K562 (cell line): ENCODE measurements at regions not wholly inside any gene's neighbourhood (a gene's known extent, or its start where the extent isn't known, plus 50 kb on each side); places are given as distances from the start of the nearest gene placed in this dataset.
A peak's percentile ranks its signal among the peaks of the same experiment; 100 is the strongest.

Experiments
- ARID1B ChIP-seq: fragments of 450-650 bp; IDR thresholded peaks from 2 replicates; pipeline ENCODE4 v1.6.1; 2016; ENCODE audit warnings: antibody characterized with exemption, mild to moderate bottlenecking, inconsistent platforms
- CTBP1 ChIP-seq: fragments of 450-650 bp; IDR thresholded peaks from 2 replicates; pipeline ENCODE4 v1.6.1; 2016; ENCODE audit warnings: borderline replicate concordance
- DPF2 ChIP-seq: fragments of 450-650 bp; IDR thresholded peaks from 2 replicates; pipeline ENCODE4 v1.6.1; 2016
- FOSL1 ChIP-seq: fragments of 200-800 bp; sonication (Bioruptor generic); conservative IDR thresholded peaks from 2 replicates; pipeline ENCODE4 v1.6.1; 2016; ENCODE audit warnings: missing genetic modification characterization, missing compliant biosample characterization
- HNRNPLL ChIP-seq: fragments of 200-400 bp; formaldehyde crosslinking; IDR thresholded peaks from 2 replicates; pipeline ENCODE4 v1.6.1; 2017; ENCODE audit warnings: low read length, low read depth, mild to moderate bottlenecking; ENCODE audit not compliant: poor library complexity, severe bottlenecking
- JUN ChIP-seq, 2 experiments: sonication (generic) in 1 of 2; formaldehyde crosslinking in 1 of 2; IDR thresholded peaks; 2 replicates each; pipeline versions ENCODE4 v1.6.1 to v1.8.0; 2012 to 2022; ENCODE audit warnings: borderline replicate concordance in 2 of 2, mild to moderate bottlenecking in 2 of 2, improper control_type of control experiment in 1 of 2, low read depth in 1 of 2, low read length in 1 of 2, missing genetic modification reagents in 1 of 2
- JUND ChIP-seq, 2 experiments: IDR thresholded peaks; 2 replicates in 1 of 2; 3 replicates in 1 of 2; pipeline ENCODE4 v1.6.1; 2011; ENCODE audit warnings: borderline replicate concordance in 2 of 2, low read depth in 2 of 2, low read length in 2 of 2, improper control_type of control experiment in 1 of 2, missing biosample characterization in 1 of 2, missing genetic modification characterization in 1 of 2, missing genetic modification reagents in 1 of 2
- KAT8 ChIP-seq: fragments of 450-650 bp; IDR thresholded peaks from 2 replicates; pipeline ENCODE4 v1.6.1; 2016; ENCODE audit warnings: low read depth, mild to moderate bottlenecking
- MNT ChIP-seq, 2 experiments: fragments of 450-650 bp; conservative IDR thresholded peaks; 2 replicates each; pipeline ENCODE4 v1.6.1; 2017; ENCODE audit warnings: mild to moderate bottlenecking in 2 of 2, moderate library complexity in 2 of 2
- NFRKB ChIP-seq: fragments of 450-650 bp; IDR thresholded peaks from 2 replicates; pipeline ENCODE4 v1.6.1; 2016; ENCODE audit warnings: low read depth
- SMARCC2 ChIP-seq: fragments of 450-650 bp; IDR thresholded peaks from 2 replicates; pipeline ENCODE4 v1.6.1; 2017; ENCODE audit warnings: antibody characterized with exemption, moderate library complexity, mild to moderate bottlenecking, low read depth
- VEZF1 ChIP-seq: fragments of 200-800 bp; sonication (Bioruptor generic); IDR thresholded peaks from 2 replicates; pipeline ENCODE4 v1.6.1; 2017; ENCODE audit warnings: missing genetic modification characterization, missing compliant biosample characterization
- TF ChIP-seq, protein P1 (sequence below): IDR thresholded peaks from 2 replicates; pipeline ENCODE4 v1.6.1; 2012; ENCODE audit warnings: low read depth, low read length, improper control_type of control experiment, borderline replicate concordance
- TF ChIP-seq, protein P2 (sequence below): fragments of 200-800 bp; sonication (Bioruptor generic); IDR thresholded peaks from 2 replicates; pipeline ENCODE4 v1.6.1; 2017; ENCODE audit warnings: missing genetic modification characterization, missing compliant biosample characterization
- TF ChIP-seq, protein P3 (sequence below): fragments of 450-650 bp; IDR thresholded peaks from 2 replicates; pipeline ENCODE4 v1.6.1; 2016; ENCODE audit warnings: antibody characterized with exemption

GRCh38 chr12:76183459-76184186, 99.1 kb upstream of the NAP1L1 start (continued):
- TF ChIP-seq JUND (IDR thresholded peaks at IDR 0.05; ENCODE audit: borderline replicate concordance, low read depth, low read length) (peak; percentile 93), JUND (tag; IDR thresholded peaks at IDR 0.05; ENCODE audit: borderline replicate concordance, low read depth, low read length) (peak; percentile 89; the same call in 2 of the 3 replicates), VEZF1 (CRISPR knock-in tag) (0 out of 2 replicates have a peak, but pooled peaks have one; percentile 7), HNRNPLL (peak; percentile 23), FOSL1 (tag) (peak; percentile 99), MNT (conservative IDR thresholded peaks at IDR 0.05) (0 out of 4 replicates have a peak, but pooled peaks of 1 of the 2 experiments have one; percentile 17), NFRKB (0 out of 2 replicates have a peak, but pooled peaks have one; percentile 64), CTBP1 (peak; percentile 61; the same call in 1 of the 2 replicates), DPF2 (peak; percentile 69), KAT8 (0 out of 2 replicates have a peak, but pooled peaks have one; percentile 50), ARID1B (peak; percentile 74), SMARCC2 (peak; percentile 60; the same call in 1 of the 2 replicates), JUN (IDR thresholded peaks at IDR 0.05; ENCODE audit: borderline replicate concordance, low read depth, low read length) (peak; percentile 93), JUN (CRISPR knock-in tag; IDR thresholded peaks at IDR 0.05; ENCODE audit: borderline replicate concordance) (no peak)
- TF ChIP-seq, protein P1, sequence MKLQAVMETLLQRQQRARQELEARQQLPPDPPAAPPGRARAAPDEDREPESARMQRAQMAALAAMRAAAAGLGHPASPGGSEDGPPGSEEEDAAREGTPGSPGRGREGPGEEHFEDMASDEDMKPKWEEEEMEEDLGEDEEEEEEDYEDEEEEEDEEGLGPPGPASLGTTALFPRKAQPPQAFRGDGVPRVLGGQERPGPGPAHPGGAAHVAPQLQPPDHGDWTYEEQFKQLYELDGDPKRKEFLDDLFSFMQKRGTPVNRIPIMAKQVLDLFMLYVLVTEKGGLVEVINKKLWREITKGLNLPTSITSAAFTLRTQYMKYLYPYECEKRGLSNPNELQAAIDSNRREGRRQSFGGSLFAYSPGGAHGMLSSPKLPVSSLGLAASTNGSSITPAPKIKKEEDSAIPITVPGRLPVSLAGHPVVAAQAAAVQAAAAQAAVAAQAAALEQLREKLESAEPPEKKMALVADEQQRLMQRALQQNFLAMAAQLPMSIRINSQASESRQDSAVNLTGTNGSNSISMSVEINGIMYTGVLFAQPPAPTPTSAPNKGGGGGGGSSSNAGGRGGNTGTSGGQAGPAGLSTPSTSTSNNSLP, result peak; percentile 70; the same call in 1 of the 2 replicates
- TF ChIP-seq, protein P2, sequence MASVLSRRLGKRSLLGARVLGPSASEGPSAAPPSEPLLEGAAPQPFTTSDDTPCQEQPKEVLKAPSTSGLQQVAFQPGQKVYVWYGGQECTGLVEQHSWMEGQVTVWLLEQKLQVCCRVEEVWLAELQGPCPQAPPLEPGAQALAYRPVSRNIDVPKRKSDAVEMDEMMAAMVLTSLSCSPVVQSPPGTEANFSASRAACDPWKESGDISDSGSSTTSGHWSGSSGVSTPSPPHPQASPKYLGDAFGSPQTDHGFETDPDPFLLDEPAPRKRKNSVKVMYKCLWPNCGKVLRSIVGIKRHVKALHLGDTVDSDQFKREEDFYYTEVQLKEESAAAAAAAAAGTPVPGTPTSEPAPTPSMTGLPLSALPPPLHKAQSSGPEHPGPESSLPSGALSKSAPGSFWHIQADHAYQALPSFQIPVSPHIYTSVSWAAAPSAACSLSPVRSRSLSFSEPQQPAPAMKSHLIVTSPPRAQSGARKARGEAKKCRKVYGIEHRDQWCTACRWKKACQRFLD (CRISPR knock-in tag), result peak; percentile 50; the same call in 1 of the 2 replicates
- TF ChIP-seq, protein P3, sequence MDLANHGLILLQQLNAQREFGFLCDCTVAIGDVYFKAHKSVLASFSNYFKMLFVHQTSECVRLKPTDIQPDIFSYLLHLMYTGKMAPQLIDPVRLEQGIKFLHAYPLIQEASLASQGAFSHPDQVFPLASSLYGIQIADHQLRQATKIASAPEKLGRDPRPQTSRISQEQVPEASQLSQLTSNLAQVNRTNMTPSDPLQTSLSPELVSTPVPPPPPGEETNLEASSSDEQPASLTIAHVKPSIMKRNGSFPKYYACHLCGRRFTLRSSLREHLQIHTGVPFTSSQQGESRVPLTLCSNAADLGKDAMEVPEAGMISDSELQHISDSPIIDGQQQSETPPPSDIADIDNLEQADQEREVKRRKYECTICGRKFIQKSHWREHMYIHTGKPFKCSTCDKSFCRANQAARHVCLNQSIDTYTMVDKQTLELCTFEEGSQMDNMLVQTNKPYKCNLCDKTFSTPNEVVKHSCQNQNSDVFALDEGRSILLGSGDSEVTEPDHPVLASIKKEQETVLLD, result no peak
